LHCN-M2 (cell line): ENCODE measurements at regions not wholly inside any gene's neighbourhood (a gene's known extent, or its start where the extent isn't known, plus 50 kb on each side); places are given as distances from the start of the nearest gene placed in this dataset.

ENCODE experiments used
- DNase-seq: peaks from one replicate; pipeline ENCODE4 v3.0.0-alpha.2; 2012; ENCODE audit warnings: low read depth

DNA sequence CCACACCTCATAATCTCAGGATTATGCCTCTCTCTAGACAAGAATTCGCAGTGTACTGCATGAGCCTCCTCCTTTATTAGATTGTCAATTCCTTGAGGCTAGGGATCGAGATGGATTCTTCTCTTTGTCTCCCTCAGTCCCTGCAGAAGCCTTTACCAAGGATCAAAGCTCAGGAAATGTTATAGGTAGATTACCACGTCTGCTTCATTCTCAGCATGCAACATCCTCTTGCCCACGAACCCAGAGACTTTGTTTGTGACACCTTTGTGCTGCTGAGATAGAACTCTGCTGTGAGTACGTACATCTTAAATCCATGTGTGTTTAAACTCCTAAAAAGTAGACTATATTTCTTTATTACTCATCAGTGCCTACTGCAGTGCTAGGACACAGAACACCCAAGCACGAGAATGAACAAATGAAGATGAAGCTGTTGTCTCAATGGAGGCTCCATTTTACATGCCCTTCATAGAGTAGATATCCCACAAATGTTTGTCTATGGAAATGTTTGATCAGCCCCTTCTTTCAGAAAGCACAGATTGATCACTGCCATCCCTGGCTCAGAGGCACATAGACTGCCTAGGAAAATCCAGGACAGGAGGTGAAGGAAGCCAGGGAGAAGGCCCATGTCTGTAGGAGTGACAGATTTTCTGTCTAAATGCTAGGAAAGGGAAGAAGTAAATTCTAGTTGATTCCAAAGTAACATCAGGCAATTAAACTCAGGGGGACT lies 98.8 kb upstream of the KLHL29 start:
- DNase-seq: no peak

DNA sequence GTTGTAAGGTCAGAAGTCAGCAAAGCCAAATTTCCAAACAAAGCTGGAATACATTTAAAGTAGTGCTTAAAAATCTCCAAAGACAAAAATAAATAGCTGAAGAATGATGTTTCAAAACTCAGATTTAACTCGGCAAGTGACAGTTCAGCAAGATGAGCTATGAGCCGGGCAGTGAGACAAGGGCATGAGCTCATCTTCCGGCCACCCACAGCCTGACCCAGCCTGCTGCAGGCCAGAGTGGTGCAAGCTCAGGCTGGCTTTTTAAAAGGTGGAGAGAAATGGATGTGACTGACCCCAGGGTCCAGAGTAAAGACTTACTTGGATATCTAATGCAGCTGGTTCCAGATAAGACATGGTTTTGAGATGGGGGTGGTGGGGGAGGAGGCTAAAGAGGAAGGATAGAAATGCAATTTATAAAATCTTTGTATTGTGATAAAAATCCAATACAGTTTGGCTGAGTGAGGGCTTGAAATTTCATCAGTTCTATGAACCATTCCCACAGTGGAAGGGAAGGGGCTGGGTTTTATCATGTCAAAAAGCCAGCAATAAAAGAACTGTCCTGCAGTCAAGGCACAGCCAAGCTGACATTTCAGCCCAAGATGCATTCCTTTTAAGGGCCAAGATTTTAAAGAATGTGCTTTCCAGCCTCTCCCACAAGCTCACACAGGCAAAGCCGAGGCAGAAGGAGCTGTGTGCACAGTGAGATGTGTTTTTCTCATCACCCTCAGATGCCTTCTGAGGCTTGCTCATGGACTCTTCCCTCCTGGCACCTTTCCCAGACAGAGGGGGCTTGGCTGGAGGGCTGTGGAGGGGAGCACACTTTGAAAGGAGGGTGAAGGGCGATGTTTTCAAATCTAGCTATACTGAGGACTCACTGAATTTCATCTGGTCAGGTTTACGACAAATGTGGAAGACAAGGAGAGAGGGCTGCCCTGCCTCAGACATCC lies 97.9 kb upstream of the KLHL29 start:
- peak; percentile 60 for DNase-seq

GRCh38 chr2:23289671-23290070 lies 95.3 kb upstream of the KLHL29 start:
- DNase-seq: no peak

DNA sequence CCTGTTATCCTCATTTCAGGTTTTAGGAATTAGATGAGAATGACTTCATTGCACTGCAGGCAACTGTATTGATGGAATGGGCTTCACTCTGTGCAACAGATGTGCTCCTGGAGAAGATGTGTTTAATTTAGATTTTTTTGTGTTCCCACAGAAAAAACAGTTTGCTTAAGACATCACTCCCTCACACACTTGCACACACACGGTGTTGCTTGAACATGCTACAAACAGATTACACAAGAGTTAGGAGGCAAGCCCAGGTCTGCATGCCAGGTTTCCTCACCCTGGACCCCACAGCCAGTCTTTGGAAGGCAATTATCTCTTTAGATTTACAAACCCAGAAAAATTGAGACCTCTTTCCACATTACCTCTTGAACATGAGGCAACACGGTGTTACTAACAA lies 93.7 kb upstream of the KLHL29 start:
- DNase-seq: no peak

GRCh38 chr2:23292024-23292423 lies 93.0 kb upstream of the KLHL29 start:
- no peak for DNase-seq

GRCh38 chr2:23293063-23293462 lies 91.9 kb upstream of the KLHL29 start:
- peak; percentile 13 for DNase-seq

- DNase-seq: no peak
Observed at GRCh38 chr2:23293731-23294130, 91.2 kb upstream of the KLHL29 start.

GRCh38 chr2:23294238-23294637 lies 90.7 kb upstream of the KLHL29 start:
- DNase-seq: no peak

- no peak for DNase-seq
Observed at GRCh38 chr2:23296691-23297090, 88.3 kb upstream of the KLHL29 start.

- DNase-seq: no peak
Observed at GRCh38 chr2:23297112-23297511, 87.9 kb upstream of the KLHL29 start.

DNA sequence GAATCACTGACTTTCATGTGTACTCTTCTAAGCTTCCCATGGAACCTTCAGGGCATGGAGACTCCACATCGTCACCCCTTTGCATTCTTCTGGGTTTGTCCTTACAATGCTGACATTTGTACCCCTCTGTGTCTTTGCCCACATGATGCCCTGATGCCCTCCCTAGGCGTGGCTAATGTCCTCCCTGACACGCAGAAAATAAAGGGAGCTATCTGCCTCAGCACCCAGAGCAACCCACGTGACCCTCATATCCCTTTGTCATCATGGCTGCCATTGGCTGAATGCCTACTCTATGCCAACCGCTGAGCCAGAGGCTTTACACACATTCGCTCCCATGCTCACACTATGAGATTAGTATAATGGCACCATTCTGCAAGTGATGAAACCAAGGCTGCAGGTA lies 86.4 kb upstream of the KLHL29 start:
- no peak for DNase-seq

DNA sequence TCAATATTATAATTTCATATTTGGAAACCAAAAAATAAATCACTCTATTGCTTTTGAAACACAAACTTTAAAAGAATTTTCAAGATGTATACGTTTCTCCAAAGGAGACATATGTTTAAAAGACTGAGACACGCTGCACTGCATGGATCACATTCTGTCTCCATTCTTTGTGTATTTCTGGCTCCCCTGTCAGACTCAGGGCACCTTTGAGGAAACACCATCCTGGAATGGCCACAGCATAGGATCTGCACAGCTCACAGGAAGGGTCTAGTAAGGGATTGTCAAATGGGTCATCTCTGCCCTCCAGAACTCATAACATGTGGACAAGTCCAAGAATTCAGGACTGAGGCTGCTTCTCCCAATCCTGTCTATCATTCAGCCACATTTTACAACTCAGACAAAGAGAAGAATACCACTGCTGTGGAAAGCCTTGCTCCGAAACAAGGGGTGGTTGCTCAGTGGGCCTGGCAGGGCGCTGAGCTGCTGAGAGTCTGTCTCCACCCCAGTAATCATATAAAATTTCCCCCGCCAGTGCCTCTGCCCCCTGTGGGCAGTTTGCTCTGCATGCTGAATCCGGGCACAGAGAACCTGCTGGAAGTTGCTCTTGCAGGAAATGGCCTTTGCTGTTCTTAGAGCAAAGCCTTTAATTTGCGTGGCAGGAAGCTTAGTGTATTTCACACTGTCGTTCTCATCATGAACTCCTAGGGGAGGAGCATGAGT lies 85.3 kb upstream of the KLHL29 start:
- no peak for DNase-seq

DNA sequence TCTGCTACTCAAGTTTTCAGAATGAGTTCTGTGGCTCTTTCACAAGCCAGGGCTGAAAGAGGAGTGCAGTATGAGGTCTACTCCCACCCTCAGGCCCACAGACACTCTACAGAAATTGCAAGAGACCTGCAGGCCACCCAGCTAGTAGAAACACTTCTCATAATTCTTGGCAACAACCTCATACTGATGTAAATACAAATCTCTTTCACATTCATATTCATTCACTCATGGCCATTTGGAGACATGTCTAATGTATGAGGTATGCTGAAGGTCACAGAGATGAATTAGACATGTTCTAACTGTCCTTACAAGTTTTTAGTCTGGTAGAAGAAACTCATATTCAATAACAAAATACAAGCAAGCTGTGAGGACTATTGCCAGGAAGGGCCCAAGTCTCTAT lies 83.8 kb upstream of the KLHL29 start:
- DNase-seq: no peak

GRCh38 chr2:23302591-23302990 lies 82.4 kb upstream of the KLHL29 start:
- no peak for DNase-seq

DNA sequence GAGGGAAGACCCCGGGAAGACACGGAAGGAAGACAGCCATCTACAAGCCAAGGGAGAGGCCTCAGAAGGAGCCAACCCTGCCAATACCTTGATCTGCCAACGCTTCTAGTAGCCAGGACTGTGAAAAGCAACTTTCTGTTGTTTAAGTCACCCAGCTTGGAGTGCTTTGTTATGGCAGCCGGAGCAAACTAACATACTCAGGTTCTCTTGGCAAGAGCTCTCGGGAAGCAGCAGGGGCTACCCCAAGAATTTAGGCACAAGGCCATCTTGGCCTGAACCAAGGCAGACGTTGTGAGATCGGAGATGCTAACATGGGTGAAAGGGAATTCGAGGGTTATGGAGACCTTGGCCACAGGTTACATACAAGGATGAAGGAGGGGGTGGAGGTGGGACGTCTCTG lies 78.6 kb upstream of the KLHL29 start:
- DNase-seq: no peak

DNA sequence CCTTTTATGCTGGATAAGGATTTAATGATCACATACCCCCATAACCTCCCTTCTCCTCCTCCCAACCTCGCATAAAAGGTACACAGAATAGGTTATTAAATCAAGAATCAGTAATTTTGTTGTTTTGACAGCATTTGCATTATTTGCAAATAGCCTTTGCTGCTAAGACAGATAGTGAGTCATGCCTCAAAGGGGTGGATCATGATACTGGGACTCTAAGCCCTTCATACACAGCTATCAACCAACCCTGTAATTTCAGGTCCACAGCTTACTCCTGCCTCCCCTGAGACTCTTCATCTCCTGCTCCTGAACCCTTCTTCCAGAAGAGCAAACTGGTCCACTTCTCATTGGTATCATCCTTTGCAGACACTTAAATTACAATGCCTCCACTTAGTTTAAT lies 73.8 kb upstream of the KLHL29 start:
- DNase-seq: no peak

DNA sequence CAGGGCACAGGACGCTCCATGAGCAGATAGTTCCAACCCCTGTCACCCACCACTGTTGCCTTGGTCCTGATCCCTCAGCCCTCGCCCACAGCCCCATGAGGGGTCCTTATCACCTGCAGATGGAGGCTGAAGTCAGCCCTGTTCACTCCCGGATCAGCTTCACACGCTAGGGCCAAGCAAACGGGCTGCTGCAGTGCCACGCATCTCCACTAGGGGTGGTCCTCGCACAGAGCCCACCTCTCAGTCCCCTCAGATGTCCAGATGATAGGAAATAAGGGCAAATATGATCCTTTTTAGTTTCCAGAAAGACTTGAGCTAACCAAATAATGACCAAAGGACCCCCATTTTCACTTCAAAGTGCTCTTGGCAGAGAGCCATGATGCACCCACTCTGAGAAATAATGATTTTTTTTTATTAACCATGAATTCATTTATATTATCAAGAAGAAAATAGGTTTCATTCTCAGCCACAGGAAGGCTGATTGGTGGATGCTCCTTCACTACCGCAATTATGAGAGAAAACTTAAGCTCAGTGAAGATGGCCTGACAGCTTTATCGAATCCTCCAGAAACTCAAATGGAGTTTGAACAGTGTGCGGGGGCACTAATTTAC lies 71.9 kb upstream of the KLHL29 start:
- DNase-seq: no peak

GRCh38 chr2:23314687-23315086 lies 70.3 kb upstream of the KLHL29 start:
- no peak for DNase-seq

GRCh38 chr2:23320058-23320457 lies 64.9 kb upstream of the KLHL29 start:
- DNase-seq: no peak

DNA sequence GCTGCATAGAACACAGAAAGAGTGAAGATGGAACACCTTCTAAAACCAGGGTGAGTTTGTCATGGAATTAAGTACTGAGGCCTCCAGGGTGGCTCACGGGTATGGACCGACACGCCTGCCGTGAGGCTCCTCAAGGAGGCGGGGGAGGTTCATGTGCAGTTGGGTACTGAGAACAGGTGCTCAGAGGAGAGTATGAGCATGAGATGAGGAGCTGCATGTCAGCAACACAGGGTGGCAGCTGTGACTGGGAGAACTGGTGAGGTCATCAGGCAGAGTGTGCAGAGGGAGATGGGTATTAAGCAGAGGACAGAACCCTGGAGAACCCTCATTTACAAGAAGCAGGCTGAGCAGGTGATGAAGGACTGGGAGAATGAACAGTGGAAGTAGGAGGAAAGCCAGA lies 63.2 kb upstream of the KLHL29 start:
- DNase-seq: no peak

DNA sequence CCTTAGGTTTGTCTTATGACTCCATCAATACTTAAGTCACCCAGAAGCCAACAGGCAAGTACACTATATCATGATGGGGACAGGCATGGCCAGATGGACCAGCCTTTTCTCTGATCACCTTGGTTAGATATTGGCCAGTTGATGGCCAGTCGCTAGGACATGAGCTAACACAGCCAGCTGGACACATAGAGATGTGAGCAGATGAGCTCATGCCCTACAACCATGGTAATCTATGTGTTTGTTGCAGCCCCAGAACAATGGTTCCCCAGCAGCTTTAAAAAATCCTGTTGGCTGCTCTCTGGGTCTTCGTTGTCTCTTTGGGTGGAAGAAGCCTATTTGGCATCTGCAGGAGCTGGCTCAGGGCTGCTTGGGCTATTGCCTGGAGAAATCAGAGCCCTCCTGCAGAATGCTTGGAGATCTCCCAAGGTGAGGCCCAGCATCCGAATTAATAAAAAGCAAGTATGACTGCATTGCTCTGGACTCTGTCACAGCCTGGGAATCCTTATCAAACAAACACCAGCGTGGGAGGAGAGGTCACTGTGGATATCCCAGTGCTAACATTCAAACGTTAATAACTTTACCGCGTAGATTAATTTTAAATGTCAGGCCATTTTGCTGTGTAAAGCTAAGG lies 62.3 kb upstream of the KLHL29 start:
- DNase-seq: no peak
